G401.6 (cell line): ENCODE measurements at regions not wholly inside any gene's neighbourhood (a gene's known extent, or its start where the extent isn't known, plus 50 kb on each side); places are given as distances from the start of the nearest gene placed in this dataset.
"Not testable (repeated sequence)": the region's sequence is repeated elsewhere in the genome, so short reads cannot be mapped to it uniquely, and the experiment has no call there.

Experiments used
- FAIRE-seq: peaks from 2 replicates; lab custom pipeline; 2012; peaks lifted over from hg19 to GRCh38; lab: Jason Lieb, UNC

DNA sequence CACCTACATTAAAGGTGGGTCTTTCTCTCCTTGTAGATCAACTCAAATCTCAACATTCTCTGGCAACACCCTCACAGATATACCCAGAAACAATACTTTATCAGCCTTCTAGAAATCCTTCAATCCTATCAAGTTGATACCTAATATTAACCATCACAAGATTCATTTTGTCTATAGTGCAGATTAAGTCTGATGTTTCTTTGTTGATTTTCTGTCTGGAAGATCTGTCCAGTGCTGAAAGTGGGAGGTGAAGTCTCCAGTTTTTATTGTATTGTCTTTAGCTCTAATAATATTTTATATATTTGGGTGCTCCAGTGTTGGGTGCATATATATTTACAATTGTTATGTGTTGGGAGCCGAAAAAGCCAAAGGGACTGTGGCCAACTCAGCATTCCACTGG, 493.9 kb upstream of the ADGRB3 start:
- no peak for FAIRE-seq

DNA sequence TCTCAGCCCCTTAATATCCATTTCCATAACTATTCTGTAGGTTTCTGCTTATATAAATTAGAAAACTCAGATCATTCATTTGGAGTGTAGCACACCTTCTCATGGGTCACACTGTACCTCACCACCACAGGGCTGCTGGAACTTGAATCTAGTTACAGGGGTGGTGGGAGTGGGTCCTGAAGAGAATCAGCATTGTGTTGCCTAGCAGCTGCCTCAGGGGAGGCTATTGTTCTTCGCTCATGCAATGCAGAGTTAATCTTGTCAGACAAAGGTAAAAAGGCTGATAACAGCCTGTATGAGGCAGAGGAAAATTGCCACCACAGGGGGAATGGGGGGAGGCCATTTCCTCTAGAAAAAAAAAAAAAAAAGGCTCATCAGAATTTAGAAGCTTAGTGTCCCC, 496.0 kb upstream of the ADGRB3 start:
- no peak for FAIRE-seq

DNA sequence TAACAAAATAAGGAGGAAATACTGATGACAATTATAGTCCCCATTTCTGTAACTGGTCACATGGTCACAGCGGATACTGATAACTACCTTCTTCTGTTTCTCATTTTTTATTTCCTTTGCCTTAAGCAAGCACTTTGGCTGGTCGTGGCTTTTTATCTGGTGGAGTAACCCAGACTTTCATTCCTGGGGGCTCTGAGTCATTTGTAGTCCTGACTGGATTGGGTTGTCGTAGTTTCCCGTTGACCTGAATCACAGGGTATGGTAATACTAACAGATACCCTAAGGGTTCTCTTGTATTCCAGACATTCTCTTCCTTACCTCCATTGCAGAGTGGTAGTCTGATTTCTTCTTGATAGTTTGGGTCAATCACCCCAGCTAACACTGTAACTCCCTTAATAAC, 500.3 kb upstream of the ADGRB3 start:
- no peak for FAIRE-seq

DNA sequence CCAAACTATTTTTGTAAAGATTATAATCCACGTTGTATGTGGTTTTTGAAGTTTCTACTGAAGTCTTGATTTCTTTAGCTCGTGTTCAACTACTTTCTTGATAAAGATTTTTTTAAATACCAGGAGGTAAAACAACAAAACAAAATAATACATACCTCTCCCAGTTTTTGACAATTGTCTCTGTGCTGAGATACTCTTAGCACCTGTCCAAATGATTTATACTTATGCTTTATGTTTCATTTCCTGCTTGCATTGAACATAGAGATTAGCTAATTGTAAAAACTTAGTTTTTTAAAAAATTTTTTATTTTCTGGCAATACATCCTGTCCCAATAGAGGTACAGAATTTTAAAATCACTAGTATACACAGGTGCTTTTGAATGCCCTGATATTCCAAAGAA, 506.9 kb upstream of the ADGRB3 start:
- no peak for FAIRE-seq

DNA sequence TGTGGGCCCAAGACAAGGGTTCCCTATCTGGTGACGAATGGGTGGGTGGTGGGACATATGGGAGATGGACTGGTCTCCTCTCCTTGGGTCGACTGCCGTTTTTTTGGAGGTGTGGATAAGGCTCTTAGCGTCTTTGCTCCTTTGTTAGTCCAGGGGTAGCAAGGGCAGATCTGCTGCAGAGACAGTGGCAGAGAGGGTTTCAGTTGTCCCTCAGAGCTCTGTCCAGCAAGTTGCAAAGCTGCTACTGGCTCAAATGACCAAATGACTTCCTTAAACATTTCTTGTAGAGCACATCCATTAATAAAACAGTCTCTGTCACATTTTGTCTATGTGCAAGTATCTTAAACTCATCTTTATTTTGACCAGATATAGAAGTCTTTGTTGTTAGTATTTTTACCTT, 508.0 kb upstream of the ADGRB3 start:
- FAIRE-seq, result no peak

DNA sequence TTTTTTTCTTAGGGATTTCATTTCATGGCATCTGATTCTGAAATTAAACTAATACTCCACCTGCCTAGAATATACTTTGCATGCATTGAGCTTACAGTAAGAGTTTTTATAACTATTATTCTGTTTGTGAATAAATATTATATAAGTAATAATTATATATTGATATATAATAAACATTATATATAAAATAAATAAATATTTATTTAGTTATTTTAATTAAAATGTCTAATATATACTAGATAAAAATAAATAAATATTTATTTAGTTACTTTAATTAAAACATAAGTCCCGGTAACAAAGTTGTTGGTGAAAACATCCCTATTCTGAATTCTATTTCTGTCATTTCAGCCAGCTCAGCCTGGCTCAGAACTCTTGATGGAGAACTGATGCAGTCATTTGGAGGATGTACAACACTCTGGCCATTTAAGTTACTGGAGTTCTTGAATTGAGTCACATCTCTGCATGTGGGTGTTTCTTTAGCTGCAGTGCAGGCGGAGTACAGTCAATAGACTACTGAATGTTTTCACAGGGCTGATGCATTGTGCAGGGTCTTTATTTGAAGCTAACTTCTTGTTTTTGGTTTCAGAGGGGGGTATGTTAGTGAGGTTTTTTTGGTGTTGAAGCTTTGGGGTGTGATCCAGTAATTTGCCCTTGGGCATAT, 508.9 kb upstream of the ADGRB3 start:
- peak; percentile 84 for FAIRE-seq

DNA sequence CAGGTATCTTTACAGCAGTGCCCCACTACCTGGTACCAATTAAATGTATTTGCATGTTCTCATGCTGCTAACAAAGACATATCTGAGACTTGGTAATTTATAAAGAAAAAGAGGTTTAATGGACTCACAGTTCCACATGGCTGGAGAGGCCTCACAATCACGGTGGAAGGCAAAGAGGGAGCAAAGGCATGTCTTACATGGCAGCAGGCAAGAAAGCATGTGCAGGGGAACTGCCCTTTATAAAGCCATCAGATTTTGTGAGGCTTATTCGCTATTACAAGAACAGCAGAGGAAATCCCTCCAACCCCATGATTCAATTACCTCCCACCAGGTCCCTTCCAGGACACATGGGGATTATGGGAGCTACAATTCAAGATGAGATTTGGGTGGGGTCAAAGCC, 512.1 kb upstream of the ADGRB3 start:
- not testable (repeated sequence) for FAIRE-seq

DNA sequence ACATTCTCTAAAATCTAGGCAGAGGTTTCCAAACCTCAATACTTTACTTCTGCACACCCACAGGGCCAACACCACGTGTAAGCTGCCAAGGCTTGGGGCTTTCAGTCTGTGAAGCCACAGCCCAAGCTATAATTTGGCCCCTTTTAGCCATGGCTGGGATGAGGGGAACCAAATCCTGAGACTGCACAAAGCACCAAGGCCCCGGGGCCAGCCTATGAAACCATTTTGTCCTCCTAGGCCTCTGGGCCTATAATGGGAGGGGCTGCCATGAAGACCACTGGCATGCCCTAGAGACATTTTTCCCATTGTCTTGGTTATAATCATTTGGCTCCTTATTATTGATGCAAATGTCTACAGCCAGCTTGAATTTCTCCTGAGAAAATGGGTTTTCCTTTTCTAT, 513.0 kb upstream of the ADGRB3 start:
- no peak for FAIRE-seq

DNA sequence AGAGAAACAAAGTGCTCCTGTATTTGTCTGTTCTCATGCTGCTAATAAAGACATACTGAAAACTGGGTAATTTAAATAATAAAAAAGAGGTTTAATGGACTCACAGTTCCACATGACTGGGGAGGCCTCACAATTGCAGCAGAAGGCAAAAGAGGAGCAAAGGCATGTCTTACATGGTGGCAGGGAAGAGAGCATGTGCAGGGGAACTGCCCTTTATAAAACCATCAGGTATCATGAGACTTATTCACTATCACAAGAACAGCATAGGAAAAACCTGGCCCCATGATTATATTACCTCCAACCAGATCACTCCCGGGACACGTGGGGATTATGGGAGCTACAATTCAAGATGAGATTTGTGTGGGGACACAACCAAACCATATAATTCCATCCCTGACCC, 514.1 kb upstream of the ADGRB3 start:
- FAIRE-seq, result not testable (repeated sequence)

DNA sequence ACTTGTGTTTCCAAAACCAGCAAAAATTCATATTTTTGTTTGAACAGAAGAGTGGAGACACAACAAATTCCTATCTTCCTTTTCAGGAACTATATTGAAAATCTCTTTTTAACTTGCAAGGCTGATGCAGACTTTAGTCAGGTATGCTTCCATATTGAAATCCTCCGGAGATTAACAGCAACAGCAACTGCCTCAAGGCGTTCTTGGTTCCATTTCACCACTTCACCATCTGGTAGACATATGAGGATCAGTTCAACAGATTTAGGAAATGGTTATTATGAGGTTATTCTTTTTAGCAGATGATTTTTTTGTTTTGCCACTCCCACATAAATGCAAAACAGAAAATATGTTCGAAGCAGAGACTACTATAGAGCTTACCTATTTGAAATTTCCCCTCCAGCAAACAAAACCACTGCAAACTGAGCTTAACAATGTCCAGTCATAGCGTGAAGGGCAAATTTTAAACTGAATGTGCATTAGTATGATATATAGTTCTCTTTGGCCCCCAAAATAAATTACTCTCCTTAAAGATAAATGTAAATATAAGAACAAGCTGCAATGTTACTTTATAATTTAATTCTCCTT, 520.5 kb upstream of the ADGRB3 start:
- no peak for FAIRE-seq

DNA sequence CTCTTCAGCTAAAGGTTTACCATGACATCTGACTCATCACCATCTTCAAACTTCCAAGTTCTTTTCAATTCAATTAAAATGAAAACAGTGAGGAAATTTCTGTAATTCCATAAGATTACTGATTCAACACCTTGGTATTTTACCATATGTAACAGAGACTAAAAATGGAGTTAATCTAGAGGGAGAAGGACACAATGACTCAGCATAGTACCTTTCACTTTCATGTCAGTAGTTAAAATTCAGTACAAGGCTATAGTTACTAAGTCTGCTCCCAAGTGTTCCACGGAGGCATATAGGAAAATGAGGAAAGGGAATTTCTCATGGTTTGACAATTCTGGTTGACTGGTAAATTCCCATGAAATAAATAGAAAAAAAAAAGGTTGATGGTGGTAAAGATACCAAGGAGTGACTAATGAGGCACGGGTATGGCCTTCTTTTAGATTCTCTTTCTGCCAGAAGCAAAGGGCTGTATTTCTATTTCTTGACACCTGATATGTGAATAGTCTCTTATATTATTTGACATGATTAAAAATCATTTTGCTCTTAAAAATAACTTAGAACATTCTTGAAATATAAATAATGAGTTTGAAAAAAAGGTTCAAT, 526.7 kb upstream of the ADGRB3 start:
- FAIRE-seq, result no peak

DNA sequence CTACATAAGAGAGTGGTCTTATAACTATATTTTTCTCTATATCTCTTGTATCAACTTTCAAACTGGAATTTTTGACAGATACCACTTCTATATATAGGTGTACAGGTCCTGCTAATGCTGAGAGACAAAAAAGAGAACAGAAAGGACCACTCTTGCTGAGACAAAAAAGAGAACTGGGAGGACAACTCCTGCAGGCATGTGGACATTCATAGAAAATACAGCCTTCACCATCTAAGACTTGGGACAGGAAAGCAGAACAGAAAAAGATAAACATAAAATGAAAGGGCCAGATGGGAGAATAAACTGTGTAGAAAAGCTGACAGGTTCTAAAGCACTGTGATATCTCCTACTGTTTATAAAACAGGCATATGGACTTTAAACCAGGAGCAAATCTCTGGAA, 541.0 kb upstream of the ADGRB3 start:
- FAIRE-seq, result no peak

DNA sequence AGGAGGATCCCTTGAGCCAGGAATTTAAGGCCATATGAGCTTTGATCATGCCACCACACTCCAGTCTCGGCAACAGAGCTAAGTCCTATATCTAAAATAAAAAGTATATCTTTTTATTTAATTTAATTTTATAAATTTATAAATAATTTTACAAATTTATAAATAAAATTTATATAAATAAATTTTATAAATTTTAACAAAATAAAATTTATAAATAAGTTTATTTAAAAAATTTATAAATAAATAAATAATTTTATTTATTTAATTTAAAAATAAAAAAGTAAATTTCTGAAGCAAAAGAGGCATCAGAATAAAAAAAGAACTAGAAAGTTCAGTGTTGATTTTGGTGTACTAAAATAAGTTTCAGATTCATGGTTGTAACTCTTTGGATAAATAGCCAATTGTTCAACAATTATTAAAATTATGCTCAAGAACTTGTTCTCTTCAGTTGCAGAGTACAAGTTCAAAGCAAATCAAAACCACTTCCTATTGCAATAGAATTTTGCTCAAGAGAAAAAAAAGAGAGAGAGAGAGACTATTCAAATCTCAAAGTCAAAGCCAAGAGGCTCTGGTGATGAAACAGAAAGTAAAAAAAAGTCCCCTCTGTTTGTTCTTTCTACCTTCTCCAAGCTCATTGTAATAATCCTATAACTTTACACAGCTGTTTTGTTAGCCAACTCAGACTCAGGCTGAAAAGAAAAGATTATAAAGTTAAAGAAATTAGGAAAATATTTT, 547.5 kb upstream of the ADGRB3 start:
- peak; percentile 97 for FAIRE-seq

DNA sequence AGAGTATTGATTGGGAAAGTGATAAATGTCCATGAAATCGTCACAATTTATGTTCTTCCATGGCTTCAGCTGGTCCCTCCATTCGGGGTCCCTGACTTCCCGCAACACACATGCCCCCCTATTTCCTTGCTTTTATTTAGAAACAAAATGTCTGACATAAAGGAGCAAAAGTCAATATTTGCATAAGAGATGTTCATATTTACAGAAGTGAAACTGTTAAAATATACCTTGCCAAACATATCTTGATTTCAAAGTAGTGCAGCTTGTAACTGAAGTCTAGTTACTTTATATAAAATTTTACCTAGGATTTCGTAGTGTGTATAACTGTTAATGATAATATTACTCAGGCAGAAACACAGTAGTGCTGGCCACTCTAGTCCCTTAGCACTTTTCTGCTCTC, 548.9 kb upstream of the ADGRB3 start:
- no peak for FAIRE-seq

DNA sequence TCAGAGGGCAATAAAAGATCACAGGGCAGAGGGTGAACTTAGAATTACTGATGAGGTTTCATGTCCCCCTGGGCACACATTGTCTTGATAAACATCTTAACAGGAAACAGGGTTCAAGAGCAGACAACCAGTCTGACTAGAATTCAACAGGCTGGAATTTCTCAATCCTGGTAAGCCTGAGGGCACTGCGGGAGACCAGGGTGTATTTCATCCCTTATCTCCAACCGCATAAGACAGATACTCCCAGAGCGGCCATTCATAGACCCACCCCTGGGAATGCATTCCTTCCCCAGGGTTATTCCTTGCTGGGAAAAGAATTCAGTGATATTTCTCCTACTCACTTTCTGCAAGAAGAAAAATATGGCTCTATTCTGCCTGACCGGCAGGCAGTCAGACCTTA, 549.5 kb upstream of the ADGRB3 start:
- not testable (repeated sequence) for FAIRE-seq

DNA sequence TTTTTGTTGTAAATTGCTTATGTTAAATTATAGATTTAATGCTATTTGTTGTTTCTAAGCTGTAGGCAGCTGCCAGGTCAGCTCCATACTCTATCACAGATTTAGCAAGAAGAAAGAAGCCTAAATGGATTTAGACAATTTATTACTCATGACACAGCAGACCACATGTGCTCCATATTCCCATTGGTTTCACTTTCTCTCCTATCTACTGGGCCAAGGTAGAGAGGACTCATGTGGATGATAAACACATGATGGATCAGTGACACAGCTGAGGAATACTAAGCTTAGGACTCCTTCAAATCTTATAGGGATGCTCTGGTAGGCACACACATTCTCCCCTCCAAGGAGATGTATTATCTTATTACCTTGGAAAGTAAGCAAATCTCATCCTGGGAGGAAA, 553.0 kb upstream of the ADGRB3 start:
- FAIRE-seq, result no peak

DNA sequence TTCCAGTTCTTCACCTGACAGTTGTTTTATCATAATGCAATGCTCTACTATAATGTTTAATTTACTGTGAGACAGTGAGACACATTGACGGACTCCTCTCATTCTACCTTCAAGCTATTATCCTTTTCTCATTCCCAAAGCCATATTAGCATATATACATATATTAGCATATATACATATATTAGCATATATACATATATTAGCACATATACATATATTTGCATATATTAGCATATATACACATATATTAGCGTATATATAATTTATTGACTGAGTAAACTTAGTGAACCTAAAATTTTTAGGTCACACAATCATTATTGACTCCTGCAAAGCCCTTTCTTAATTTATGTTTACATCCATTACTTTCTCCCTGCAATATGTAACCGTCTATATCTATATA, 555.0 kb upstream of the ADGRB3 start:
- no peak for FAIRE-seq

DNA sequence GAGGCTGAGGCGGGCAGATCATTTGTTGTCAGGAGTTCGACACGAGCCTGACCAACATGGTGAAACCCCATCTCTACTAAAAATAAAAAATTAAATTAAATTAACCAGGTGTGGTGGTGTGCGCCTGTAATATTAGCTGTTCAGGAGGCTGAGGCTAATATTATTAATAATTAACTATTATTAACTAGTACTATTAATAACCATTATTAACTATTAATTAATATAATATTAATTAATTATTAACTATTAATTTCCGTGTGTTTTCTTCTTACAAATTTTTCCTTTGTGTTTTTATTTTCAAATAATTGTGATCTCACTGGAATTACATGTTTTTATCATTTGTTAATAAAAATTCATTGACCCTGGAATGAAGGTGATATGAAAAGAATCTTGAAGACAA, 557.4 kb upstream of the ADGRB3 start:
- no peak for FAIRE-seq

DNA sequence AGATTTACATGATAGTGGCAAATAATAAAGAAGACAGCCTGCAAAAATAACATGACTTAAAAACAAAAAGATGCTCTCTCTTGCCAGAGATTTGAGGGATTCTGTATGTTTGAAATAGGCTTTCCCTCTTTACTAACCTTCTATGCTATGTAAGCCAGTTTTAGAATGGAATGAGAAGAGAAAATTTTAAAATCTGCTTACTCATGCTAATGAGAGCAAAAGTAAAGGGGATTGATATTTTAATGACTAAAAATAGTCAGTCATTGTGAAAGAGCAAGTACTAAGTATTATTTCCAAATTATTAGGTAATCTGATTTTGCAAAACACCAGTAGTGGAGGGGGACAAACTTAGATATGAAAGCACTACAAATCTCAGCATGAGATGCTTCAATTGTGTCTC, 563.3 kb upstream of the ADGRB3 start:
- FAIRE-seq, result no peak

DNA sequence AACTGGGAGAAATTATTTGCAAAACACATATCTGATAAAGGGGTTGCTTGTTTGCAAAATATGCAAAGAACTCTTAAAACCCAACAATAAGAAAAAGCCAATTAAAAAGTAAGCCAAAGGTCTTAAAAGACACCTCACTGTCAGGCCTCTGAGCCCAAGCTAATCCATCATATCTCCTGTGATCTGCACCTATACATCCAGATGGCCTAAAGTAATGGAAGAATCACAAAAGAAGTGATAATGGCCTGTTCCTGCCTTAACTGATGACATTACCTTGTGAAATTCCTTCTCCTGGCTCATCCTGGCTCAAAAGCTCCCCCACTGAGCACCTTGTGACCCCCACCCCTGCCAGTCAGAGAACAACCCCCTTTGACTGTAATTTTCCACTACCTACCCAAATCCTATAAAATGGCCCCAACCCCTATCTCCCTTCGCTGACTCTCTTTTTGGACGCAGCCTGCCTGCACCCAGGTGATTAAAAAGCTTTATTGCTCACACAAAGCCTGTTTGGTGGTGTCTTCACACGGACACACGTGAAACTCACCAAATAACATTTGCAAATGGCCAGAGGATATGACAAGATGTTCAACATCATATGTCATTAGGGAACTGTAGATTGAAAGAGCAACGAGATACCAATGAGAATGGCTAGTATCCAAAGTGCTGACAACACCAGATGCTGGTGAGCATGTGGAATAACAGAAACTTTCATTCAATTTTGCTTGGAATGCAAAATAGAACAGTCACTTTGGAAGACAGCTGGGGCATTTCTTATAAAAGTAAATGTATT, 565.0 kb upstream of the ADGRB3 start:
- FAIRE-seq, result no peak

DNA sequence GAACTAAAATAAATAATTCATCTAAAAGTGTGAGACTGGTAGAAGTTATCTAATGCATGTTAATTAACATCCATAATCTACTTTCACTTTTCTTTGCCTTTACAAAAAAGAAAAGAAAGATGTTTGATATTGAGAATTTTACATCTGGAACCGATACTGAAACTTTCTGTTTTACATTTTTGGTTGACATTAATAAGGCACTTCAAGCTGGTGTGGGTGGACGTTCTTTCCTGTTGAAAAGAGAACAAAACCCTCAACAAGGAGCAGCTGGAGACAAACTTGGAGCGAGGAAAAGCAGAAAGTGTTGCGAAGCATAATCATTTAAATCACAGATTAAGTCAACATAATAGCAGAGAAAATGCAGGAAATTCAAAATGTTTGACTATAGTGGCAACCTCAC, 575.2 kb upstream of the ADGRB3 start:
- no peak for FAIRE-seq

DNA sequence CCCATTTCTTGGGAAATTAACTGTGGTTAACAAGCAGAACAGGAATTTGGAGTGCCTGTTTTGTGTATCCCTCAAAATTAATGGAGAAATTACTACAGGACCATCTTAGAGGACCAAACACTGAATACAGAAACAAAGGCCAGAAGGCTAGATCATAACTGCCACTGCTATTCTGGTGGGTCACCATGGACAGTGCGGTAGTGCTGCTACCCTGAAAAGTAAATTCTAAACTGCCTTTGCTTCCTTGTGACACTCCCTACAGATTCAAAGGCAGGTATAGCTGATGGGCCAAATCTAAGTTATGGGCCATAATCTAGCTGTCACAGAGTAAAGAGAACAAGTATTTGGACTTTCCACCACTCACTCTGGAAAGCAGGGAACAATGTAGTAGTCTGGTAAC, 575.8 kb upstream of the ADGRB3 start:
- no peak for FAIRE-seq

DNA sequence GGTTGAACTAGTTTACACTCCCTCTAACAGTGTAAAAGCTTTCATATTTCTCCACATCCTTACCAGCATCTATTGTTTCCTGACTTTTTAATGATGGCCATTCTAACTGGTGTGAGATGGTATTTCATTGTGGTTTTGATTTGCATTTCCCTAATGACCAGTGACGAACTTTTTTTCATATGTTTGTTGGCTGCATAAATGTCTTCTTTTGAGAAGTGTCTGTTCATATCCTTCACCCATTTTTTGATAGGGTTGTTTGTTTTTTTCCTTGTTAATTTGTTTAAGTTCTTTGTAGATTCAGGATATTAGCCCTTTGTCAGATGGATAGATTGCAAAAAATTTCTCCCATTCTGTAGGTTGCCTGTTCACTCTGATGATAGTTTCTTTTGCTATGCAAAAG, 578.5 kb upstream of the ADGRB3 start:
- FAIRE-seq, result not testable (repeated sequence)
